ENCODE measurements at regions not wholly inside any gene's neighbourhood (a gene's known extent, or its start where the extent isn't known, plus 50 kb on each side); places are given as distances from the start of the nearest gene placed in this dataset.

DNA sequence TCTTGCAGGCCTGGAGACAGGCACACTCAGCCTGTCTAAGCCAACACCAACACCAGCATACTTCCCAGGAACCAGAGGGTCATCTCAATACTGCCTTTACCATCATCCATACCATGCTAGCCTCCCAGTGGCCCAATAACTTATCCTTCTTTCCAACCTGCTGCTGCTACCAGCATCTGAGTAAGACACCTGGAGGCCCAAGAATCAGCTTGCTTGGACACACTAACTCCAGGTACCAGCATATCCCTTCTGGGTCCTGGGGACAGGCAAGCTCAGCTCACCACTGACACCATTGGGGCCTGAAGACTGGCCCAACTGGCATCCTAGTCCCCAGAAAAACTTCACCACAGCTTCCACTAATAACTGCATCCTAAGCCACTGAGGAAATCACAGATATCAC, 205.3 kb downstream of the CD109 start:
- intact Hi-C loops (cut with micrococcal nuclease), result no loop called here

DNA sequence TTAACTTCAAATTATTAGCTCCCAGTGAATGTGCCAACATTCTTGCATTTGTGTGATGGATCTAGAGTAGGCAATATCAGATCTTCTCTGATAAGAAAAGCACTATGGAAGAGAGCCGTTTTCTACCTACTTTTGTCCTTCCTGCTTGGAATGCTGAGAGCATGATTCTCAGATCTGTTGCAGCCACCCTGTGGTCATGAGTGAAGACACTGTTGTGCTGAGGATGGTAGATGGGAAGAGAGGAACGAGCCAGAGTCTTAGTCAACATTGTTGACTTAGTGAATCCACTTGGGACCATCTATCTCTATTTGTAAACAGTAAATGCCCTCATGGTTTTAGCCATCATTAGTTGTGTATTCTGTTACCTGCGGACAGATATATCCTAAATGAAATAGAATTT, 202.6 kb downstream of the CD109 start:
- intact Hi-C loops (cut with micrococcal nuclease), result no loop called here

DNA sequence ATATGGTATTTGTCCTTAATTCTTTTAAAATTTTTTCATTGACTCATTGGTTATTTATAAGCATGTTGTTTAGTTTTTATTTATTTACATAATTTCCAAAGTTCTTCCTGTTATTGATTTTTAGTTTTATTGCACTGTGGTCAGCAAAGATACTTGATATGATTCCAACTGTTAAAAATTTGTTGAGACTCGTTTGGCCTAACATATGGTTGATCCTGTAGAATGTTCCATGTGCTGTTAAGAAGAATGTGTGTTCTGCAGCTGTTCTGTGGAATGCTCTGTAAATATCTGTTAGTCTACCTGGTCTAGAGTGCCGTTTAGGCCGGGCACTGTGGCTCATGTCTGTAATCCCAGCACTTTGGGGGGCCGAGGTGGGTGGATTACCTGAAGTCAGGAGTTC, 197.7 kb downstream of the CD109 start:
- intact Hi-C loops (cut with micrococcal nuclease), result loop anchor here (1.0 kb wide), 1 partner anchor 12 kb away; no protein-coding TSS in a partner anchor

DNA sequence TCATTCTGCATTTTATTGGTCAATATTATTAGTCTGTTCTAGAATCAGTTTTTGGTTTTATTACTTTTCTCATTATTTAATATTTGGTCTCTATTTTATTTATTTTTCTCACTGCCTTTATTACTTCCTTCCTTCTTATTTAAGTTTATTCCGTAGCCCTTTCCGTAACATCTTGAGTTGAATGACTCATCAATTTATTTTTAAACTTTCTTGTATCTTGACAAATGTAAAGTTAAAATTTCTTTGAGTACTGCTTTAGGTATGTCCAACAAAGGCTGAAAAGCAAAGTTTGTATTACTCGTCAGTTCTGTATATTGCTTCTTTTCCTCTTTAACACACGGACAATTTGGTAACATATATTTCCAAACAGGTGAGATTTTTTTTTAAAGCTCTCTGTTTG, 192.0 kb downstream of the CD109 start:
- intact Hi-C loops (cut with micrococcal nuclease), result no loop called here

DNA sequence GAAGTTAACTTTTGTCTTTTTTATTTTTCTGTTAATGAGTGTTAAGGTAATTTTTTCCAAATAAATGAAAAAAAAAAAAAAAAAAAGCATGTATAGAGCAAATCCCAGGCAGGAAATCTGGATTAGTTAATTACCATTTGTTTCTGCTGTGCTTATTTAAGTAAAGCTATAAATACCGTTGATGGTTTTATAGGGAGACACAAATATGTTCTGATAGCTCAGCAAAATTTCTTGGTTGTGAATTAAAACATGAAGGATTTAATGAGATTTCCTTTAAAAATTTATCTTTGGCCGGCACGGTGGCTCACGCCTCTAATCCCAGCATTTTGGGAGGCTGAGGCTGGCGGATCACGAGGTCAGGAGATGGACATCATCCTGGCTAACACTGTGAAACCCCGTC, 189.4 kb downstream of the CD109 start:
- intact Hi-C loops (cut with micrococcal nuclease), result no loop called here

DNA sequence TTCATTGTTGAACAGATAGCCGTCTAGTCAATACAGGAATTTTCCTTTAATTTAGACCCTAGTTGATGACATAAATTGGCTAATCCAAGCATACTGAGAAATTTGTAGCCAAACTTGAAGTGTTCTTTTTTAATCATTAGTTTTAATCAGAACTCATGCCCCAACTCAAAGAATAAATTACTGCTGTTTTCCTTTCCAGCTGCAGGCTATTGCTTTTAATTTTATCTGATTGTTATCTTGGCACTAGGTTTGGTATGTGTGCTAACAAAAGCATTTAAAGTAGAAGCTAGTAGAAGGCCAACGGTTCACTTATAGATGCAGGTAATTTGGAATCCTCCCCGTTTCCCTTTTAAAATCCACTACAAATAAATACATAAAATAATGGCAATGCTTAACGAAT, 188.5 kb downstream of the CD109 start:
- intact Hi-C loops (cut with micrococcal nuclease), result no loop called here

DNA sequence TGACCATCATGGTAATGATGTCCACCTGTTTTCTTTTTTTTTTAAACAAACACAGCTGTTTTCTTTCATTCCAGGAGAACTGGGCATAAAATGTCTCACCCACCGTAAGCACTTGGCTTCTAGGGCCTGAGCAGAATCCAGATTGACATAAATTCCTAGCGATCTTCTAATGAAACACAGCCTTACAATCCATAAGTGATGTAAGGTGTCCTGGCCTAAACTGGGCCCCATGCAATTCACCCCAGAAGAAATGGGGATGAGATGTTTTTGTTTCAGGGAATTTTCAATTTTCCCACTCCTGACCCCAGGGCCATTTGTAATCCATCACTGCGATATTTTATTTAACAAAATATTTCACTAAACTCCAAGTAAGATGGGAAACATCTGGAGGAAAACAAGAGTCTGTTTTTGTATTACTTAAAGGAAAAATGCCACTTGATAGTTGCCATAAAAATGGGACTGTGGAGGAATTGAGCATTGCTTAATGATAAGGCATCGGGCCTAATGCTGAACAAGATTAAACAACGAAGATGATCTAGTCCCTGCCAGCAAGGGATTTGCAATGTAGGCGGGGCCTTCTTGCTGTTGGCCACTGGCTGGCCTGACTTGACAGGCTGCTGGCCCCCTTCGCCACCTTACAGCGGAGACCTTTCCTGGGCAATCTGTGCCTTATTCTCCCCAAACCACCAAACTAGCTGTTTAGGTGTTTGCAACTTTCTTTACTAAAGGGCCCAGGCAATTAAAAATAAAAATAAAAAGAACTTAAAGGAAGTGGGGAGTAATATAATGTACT, 183.7 kb downstream of the CD109 start:
- intact Hi-C loops (cut with micrococcal nuclease), result no loop called here

DNA sequence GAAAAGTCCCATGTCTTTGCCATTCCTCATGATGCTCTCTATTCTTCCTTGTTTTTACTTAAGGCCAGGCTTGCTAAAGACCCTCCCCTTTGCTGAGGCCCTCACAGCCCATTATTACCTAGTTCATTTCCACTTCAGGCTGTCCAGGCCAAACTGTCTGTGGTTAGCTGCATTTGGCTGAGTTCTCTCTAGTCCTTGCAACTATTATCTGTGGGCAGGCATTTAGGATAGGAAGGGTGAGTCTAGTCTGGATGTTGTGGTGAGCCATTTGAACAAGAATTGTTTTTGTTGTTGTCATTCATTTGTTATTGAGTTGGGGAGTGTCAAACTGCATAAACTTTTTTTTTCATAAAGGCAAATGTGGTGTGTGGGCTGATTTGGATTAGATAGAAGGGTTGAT, 182.4 kb downstream of the CD109 start:
- intact Hi-C loops (cut with micrococcal nuclease), result no loop called here
